CD4-positive, alpha-beta T cell (primary cell): ENCODE measurements at regions not wholly inside any gene's neighbourhood (a gene's known extent, or its start where the extent isn't known, plus 50 kb on each side); places are given as distances from the start of the nearest gene placed in this dataset.

Experiments
- ATAC-seq: fragments of 200-7000 bp; cut with Tn5 transposase; one replicate; pipeline ENCODE4 v1.10.0; 2022; ENCODE audit warnings: mild to moderate bottlenecking; ENCODE audit not compliant: poor library complexity
- CTCF ChIA-PET: fragments of 350-600 bp; sonication (Branson Sonifier 250); formaldehyde crosslinking; loops from one replicate; lab custom pipeline; 2021; ENCODE audit warnings: antibody characterized with exemption, inconsistent platforms; lab: Charles Lee
- POLR2A ChIA-PET: fragments of 350-600 bp; sonication (Branson Sonifier 250); formaldehyde crosslinking; loops from one replicate; lab custom pipeline; 2021; ENCODE audit warnings: antibody characterized with exemption, inconsistent platforms; lab: Charles Lee
- DNase-seq, 14 experiments: peaks; one replicate each; pipeline ENCODE4 v3.0.0-alpha.2; 2013 to 2020; ENCODE audit warnings: mixed read lengths in 2 of 14
- H3K27ac ChIP-seq, 2 donors: one replicate each; pipeline versions ENCODE4 v1.5.1 to v1.7.0; 2013; ENCODE audit warnings: low read length in 2 of 2, low read depth in 1 of 2, mild to moderate bottlenecking in 1 of 2
- H3K27me3 ChIP-seq, 2 experiments: 1 replicate in 1 of 2; 2 replicates in 1 of 2; pipeline versions ENCODE4 v1.6.1 to v1.7.0; 2013; ENCODE audit warnings: low read length in 2 of 2, control low read depth in 1 of 2, mild to moderate bottlenecking in 1 of 2, moderate library complexity in 1 of 2; ENCODE audit not compliant: insufficient read depth in 2 of 2, control insufficient read depth in 1 of 2
- H3K36me3 ChIP-seq: one replicate; pipeline ENCODE4 v1.6.1; 2013; ENCODE audit warnings: low read length, control low read depth; ENCODE audit not compliant: insufficient read depth
- H3K4me1 ChIP-seq: one replicate; pipeline ENCODE4 v1.6.1; 2013; ENCODE audit warnings: low read length, control low read depth; ENCODE audit not compliant: insufficient read depth
- H3K4me3 ChIP-seq: one replicate; pipeline ENCODE4 v1.5.1; 2013; ENCODE audit warnings: mild to moderate bottlenecking, low read length, moderate library complexity
- H3K9me3 ChIP-seq, 2 experiments: 1 replicate in 1 of 2; 2 replicates in 1 of 2; pipeline versions ENCODE4 v1.6.1 to v1.7.0; 2013; ENCODE audit warnings: low read length in 2 of 2, mild to moderate bottlenecking in 2 of 2, control low read depth in 1 of 2, moderate library complexity in 1 of 2; ENCODE audit not compliant: control insufficient read depth in 1 of 2, insufficient read depth in 1 of 2
- H3K27ac Mint-ChIP-seq: one replicate; pipeline ENCODE4 v1.8.0; 2020; ENCODE audit warnings: mixed read lengths
- H3K27me3 Mint-ChIP-seq: one replicate; pipeline ENCODE4 v1.8.0; 2021; ENCODE audit warnings: mixed read lengths
- H3K36me3 Mint-ChIP-seq: one replicate; pipeline ENCODE4 v1.8.0; 2021; ENCODE audit warnings: low read depth, mixed read lengths
- H3K4me1 Mint-ChIP-seq: one replicate; pipeline ENCODE4 v1.8.0; 2021; ENCODE audit warnings: low read depth, mixed read lengths
- H3K4me3 Mint-ChIP-seq: one replicate; pipeline ENCODE4 v1.8.0; 2020; ENCODE audit warnings: mild to moderate bottlenecking, mixed read lengths
- H3K9me3 Mint-ChIP-seq: one replicate; pipeline ENCODE4 v1.8.0; 2020; ENCODE audit warnings: mixed read lengths
- intact Hi-C, 2 experiments: fragments of 100-400 bp; cut with DNase I in 1 of 2; cut with micrococcal nuclease in 1 of 2; formaldehyde crosslinking; loops; one replicate each; pipeline versions ENCODE4 v1.15.1 to v1.9.0; 2023 to 2025; cut with DNase I, micrococcal nuclease
- TF ChIP-seq, protein P1 (sequence below): fragments of 200-600 bp; IDR thresholded peaks from one replicate; pipeline ENCODE4 v1.8.0; 2022; ENCODE audit warnings: antibody characterized with exemption, mild to moderate bottlenecking

GRCh38 chrX:120727911-120728310 lies 98.1 kb upstream of the C1GALT1C1 start:
- Mint-ChIP-seq H3K9me3 (no peaks in the 10 kb centered on the region), H3K27ac (no peak overlapping the region), H3K4me3 (no peak overlapping the region), H3K27me3 (no peaks in the 10 kb centered on the region), H3K4me1 (no peaks in the 10 kb centered on the region), H3K36me3 (no peaks in the 10 kb centered on the region)
- POLR2A ChIA-PET: no interaction called here
- intact Hi-C loops: no loop called here
- H3K9me3 ChIP-seq: peaks cover 0 to 2% of the 10 kb centered on the region in 2 experiments
- TF ChIP-seq, protein P1, sequence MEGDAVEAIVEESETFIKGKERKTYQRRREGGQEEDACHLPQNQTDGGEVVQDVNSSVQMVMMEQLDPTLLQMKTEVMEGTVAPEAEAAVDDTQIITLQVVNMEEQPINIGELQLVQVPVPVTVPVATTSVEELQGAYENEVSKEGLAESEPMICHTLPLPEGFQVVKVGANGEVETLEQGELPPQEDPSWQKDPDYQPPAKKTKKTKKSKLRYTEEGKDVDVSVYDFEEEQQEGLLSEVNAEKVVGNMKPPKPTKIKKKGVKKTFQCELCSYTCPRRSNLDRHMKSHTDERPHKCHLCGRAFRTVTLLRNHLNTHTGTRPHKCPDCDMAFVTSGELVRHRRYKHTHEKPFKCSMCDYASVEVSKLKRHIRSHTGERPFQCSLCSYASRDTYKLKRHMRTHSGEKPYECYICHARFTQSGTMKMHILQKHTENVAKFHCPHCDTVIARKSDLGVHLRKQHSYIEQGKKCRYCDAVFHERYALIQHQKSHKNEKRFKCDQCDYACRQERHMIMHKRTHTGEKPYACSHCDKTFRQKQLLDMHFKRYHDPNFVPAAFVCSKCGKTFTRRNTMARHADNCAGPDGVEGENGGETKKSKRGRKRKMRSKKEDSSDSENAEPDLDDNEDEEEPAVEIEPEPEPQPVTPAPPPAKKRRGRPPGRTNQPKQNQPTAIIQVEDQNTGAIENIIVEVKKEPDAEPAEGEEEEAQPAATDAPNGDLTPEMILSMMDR: no peak
- ATAC-seq: no peak
- no peak overlapping the region for H3K4me3 ChIP-seq
- DNase-seq: no peak
- CTCF ChIA-PET: interaction anchor here (0.7 kb wide), 1 partner anchor 170 kb away, joined by 4 read pairs; no protein-coding TSS in a partner anchor
- no peak overlapping the region for H3K27ac ChIP-seq
- no peaks in the 10 kb centered on the region for H3K27me3 ChIP-seq
- H3K4me1 ChIP-seq: no peaks in the 10 kb centered on the region
- no peaks in the 10 kb centered on the region for H3K36me3 ChIP-seq

DNA sequence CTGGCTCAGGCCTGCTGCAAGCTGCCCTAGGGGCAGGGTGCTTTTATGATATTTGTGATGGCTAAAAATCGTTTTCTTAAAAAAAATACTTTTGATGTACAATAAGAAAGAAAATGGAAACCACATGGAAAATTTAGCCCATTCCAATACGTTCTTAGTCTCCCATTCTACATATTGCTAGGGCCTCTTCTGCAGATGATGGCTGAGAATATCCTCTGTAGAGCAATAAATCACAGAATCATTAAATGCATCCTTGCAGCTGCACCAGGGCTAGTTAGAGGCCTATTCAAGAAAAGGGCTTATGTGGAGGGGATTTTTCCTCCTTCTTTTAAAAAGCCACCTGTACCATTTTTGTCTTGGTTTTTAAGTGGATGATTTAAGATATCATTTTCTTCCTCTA lies 97.6 kb upstream of the C1GALT1C1 start:
- Mint-ChIP-seq H3K27ac (no peak overlapping the region), H3K27me3 (no peaks in the 10 kb centered on the region), H3K4me3 (no peak overlapping the region), H3K36me3 (no peaks in the 10 kb centered on the region), H3K4me1 (no peaks in the 10 kb centered on the region), H3K9me3 (no peaks in the 10 kb centered on the region)
- Histone ChIP-seq H3K4me1 (no peaks in the 10 kb centered on the region), H3K27me3 (no peaks in the 10 kb centered on the region), H3K36me3 (no peaks in the 10 kb centered on the region), H3K9me3 (no peaks in the 10 kb centered on the region), H3K4me3 (no peak overlapping the region), H3K27ac (no peak overlapping the region)
- POLR2A ChIA-PET: interaction anchor here (0.6 kb wide), 1 partner anchor 265 kb away, joined by 5 read pairs; no protein-coding TSS in a partner anchor
- DNase-seq: no peak
- TF ChIP-seq, protein P1: no peak
- CTCF ChIA-PET: no interaction called here
- ATAC-seq: no peak
- intact Hi-C loops: no loop called here

GRCh38 chrX:120726294-120726693 lies 96.4 kb upstream of the C1GALT1C1 start:
- no peaks in the 10 kb centered on the region for H3K27me3 Mint-ChIP-seq
- H3K36me3 Mint-ChIP-seq: no peaks in the 10 kb centered on the region
- H3K9me3 Mint-ChIP-seq: no peaks in the 10 kb centered on the region
- Histone ChIP-seq H3K36me3 (no peaks in the 10 kb centered on the region), H3K9me3 (no peaks in the 10 kb centered on the region), H3K27ac (no peak overlapping the region), H3K4me3 (no peak overlapping the region), H3K27me3 (no peaks in the 10 kb centered on the region), H3K4me1 (no peaks in the 10 kb centered on the region)
- intact Hi-C loops: no loop called here
- TF ChIP-seq, protein P1: no peak
- no peak for DNase-seq
- POLR2A ChIA-PET: no interaction called here
- no peak overlapping the region for H3K27ac Mint-ChIP-seq
- ATAC-seq: no peak
- CTCF ChIA-PET: no interaction called here
- H3K4me3 Mint-ChIP-seq: no peak overlapping the region
- no peaks in the 10 kb centered on the region for H3K4me1 Mint-ChIP-seq
